ENCODE measurements at regions not wholly inside any gene's neighbourhood (a gene's known extent, or its start where the extent isn't known, plus 50 kb on each side); places are given as distances from the start of the nearest gene placed in this dataset.

DNA sequence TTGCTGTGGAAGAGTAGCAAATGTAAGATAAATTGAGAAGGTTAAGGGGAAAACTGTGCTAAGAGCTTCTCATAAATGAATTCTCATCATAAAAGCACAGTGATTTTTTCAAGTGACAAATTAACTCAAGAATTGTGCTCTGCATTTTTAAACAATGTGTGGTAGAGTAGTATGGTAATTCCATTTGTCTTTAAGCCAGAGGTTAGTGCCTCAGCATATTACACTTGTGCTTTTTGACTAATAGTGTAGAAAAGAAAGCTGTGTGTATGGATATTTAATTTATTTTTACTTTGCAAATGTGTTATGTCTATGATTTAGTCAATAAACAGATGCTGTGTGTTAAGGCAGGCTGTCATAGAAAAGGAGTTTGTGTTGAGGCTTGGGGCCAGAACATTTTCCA lies 61.0 kb downstream of the FHIP1A start:
- TF ChIP-seq, protein P1, sequence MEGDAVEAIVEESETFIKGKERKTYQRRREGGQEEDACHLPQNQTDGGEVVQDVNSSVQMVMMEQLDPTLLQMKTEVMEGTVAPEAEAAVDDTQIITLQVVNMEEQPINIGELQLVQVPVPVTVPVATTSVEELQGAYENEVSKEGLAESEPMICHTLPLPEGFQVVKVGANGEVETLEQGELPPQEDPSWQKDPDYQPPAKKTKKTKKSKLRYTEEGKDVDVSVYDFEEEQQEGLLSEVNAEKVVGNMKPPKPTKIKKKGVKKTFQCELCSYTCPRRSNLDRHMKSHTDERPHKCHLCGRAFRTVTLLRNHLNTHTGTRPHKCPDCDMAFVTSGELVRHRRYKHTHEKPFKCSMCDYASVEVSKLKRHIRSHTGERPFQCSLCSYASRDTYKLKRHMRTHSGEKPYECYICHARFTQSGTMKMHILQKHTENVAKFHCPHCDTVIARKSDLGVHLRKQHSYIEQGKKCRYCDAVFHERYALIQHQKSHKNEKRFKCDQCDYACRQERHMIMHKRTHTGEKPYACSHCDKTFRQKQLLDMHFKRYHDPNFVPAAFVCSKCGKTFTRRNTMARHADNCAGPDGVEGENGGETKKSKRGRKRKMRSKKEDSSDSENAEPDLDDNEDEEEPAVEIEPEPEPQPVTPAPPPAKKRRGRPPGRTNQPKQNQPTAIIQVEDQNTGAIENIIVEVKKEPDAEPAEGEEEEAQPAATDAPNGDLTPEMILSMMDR (IDR thresholded peaks at IDR 0.05 in 8 of 11, conservative IDR thresholded peaks at IDR 0.05 in 3 of 11), result no peak
- no peak for TF ChIP-seq POLR2A (IDR thresholded peaks at IDR 0.05)
